ENCODE measurements at regions not wholly inside any gene's neighbourhood (a gene's known extent, or its start where the extent isn't known, plus 50 kb on each side); places are given as distances from the start of the nearest gene placed in this dataset.
A peak's percentile ranks its signal among the peaks of the same experiment; 100 is the strongest.

DNA sequence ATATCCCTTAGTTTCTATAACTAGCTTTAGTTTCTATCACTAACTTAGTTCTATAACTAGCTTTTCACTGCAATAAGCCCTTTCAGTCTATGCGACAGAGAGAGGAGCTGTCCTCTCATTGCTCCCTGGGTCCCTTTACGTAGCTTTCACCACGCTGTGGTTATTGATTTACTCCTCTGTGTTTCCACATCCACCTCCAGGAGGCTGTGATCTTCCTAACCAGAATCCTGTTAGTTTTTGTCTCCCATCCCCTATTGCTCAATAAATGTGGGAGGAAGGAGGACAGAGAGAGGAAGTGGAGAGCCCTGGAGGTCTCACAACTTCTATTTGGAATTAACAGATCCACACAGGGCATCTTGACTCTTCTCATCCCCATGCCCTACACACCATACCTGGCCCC lies 1036.1 kb downstream of the MCTP2 start:
- DNase-seq = no peak

DNA sequence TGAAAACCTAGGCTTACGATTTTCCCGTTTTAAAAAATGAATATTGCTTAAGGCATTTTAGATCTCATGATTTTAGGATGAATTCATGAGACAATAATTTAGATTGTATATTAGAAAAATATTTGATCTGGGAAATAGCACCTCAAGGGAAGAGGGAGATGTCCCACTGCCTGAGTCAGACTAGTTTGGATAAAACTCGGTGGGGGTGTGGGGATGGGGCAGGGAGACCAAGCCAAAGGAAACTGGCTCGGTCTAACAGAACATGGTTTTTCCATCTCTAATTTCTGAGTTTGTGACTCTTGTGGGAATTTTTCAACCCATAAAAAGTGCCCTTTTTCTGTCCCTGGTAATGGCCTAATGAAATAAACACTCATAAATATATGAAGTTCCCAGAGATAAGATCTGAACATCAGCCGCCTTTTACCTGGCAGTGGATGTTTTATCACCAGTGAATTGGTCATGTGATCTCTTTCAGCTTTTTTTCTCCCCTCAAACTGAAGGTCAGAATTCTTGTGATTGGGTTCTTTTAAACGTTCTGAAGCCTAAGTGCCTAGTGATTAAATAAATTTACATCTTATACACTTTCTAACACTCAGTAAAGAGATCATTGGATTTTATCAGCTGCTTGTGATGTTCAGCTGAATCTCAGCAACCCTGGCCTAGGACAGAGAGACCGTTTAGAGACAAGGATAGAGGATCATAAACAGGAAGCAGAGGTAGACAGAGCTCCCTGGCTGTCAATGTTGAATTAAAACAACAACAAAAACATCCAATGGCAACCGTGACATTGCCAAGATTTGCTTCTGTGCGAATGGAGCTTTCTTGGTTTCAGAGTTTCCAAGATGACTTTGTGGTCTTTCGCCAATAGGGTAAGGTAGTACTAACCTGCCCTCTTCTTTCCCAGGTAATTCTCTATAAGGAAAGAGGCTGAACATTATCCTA lies 1038.2 kb downstream of the MCTP2 start:
- no peak for DNase-seq

DNA sequence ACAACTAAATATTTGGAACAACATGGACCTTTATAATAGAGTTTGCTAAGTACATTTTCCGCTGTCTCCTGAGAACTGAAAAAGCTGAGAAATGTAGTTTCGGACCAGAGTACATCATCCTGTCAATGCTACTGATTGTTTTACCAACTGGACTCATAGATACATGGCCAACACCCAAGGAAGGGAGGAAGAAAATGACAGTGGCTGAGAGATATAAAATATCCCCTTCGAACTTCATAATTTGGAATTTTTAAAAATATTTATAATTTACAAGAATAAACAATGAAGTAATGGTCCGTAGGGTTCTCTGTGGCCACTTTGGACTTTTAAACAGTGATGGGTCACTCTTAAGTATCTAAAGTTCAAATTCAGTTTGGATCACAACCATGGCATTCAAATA lies 1042.7 kb downstream of the MCTP2 start:
- no peak for DNase-seq

DNA sequence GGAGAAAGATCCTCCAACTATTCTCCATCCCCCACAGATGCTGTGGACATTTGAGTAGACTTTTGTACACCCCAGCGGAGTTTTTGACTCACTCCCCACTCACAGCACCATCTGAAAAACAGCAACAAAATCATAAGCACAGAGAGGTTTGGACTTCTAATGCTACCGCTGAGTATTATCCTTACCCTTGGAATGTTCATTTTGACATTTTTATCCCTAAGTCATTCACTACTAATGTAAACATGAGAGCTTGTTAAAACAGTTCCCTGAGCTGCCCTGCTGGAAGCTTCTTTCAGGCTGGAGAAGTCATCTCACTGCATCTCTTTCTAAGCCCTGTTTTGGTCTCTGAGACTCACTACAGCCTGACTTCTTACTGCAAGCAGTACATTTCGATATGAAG lies 1045.9 kb downstream of the MCTP2 start:
- no peak for DNase-seq

DNA sequence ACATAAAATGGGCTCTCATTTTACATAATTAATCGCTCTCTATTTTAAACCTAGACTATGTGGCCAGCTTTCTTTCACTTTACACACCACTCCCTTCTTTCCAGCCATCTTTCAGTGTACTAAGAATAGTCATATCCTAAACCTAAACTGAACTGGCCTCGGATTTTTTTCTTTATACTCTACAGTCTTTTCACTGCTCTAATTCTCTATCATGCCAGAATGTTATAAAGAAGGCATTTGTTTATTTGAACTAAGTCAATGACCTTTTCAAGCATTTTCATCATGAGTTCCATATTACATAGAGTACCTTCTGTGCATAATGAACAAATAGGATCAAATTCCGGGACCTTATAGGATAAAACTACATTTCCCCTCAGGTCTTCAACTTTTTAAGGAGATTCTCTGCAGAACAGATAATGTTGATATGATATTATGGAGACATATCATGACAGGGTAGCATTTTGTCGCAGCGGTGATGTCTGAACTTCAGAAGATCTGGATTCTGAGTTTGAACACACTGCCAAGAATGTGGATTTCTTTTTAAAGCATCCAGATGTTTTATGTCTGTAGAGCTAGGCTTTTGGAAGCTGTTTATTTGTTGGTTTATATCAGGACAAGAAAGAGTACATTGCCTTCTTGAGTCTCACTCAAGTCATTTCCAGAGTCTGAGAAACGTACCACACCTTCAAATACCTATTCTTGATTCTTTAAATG lies 1047.3 kb downstream of the MCTP2 start:
- no peak for DNase-seq

DNA sequence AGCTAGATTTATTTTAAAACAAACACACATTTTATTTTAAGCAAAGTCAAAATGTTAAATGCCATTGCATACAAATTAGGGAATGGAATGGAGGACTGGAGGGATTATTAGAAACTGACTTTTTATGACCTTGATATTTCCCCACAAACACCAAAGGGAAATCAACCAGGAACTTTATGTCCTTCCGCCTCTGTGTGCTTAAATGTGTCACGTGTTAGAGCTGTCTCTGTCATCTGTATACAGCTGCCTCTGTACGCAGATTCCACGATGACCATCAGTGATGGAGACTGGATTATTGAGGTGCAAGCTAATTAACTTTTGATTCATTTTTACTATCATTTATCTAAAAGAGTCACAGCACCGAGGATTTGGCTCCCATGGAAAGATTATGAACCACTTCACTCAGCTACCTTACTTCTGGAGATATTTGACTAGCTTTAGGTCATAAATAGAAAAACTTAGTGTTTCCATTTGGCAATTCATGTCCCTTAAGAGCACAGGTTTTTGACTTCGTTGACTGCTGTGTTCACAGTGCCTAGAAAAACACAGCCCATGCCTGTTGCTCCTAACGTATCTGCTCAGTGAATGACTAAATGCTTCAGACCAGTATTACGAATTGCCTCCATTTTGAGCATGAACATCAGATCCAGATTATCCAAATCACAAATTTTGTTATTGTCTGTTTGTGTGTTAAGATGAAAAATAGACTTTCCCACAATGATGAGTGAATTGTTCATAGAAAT lies 1048.1 kb downstream of the MCTP2 start:
- DNase-seq = no peak

DNA sequence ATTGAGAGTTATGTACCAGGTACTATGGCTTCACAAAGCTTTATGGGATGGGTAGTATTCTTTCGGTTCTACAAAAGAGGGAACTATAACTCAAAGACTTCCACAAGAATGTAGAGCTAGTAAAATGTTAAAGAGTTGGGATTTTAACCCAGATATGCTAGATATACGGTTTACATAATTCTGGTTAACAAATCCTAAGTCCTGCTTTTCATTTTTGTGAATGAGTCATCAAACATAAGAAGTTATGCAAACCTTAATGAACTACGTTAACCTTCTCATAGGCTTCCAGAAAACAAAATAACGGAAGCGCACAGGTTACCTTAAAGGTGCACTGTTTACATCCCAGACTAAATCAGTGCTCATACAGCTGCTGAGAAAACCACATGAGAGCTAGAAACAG lies 1049.3 kb downstream of the MCTP2 start:
- DNase-seq = no peak

DNA sequence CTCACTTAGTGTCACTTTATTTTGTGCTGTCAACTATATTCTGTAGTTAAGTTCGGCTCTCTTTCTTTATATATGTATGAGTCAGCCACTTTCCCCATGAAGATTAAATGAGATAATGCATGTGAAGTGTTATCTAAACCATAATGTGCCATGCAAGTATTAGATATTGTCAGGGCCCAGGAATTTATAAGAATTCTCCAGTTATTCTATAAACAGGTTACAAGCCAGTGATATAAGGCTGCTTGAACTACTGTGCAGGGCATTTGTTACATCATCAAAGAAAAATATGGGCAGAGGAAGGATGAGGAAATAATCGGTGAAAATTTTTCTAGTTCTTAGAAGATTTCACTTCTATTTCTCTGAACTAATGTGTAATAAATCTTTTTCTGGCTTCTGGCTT lies 1049.0 kb upstream of the NR2F2 start:
- DNase-seq = no peak

DNA sequence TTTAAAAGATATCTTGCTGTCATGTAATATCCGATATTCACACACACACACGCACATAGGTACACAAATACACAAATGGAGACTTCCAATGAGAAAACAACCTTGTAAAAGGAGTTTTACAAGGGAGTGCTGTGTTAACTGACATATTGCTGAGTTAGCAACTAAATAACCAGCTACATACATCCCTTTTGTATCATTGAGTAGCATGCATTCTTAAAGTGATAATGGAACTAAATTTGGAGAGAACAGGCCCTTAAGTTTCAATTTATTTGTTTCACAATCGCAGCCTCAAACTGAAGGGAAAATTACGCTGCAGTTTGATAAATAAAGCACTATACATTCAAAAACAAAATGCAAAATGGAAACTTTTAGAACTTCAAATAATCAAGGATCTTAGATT lies 1046.0 kb upstream of the NR2F2 start:
- no peak for DNase-seq

DNA sequence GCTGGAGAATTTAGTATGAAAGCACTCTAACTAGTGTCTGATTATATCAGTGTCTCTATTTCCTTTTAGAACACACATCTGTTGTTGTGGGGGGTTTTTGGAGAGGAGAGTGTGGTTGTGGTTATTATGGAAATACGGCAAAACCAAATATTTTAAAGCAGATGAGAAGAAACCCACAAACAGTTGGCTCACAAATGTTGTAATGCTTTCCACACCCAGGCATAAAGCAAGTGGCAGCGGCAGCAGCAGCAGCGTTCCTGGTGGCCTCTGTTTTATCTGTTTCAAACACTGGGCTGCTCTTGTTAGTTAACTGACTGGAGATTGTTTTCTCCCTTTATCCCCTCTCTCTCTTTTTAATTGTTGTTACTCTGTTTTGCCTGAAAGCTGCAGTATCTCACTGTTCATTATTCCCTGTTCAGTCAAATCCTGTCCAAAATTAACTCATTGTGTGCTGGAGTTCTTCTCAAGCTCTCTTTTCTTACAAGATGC lies 1045.5 kb upstream of the NR2F2 start:
- DNase-seq = no peak

DNA sequence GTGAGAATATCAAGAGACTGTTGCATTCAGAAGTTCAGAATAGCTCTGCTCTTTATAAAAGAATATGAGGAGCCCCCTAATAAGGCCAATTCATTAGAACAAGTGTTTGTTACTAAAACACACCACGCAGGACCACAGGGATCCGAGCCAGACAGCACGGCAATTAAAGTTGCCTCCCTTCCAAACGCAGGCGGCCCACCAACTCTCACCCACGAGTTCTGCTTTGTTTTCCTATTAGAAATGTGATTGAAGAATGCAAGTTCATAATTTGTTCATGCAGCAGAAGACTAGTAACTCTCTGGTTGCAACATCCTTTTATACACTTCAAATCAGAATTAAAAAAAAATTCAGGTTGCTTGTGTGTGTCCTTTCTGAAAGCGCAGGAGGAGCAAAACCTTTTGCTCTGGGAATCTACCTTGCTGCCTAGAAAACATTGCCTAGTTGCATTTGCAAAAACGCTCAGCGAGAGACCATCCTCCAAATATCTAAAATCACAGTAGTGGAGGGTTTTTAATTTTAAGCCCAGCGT lies 1044.1 kb upstream of the NR2F2 start:
- DNase-seq = no peak

DNA sequence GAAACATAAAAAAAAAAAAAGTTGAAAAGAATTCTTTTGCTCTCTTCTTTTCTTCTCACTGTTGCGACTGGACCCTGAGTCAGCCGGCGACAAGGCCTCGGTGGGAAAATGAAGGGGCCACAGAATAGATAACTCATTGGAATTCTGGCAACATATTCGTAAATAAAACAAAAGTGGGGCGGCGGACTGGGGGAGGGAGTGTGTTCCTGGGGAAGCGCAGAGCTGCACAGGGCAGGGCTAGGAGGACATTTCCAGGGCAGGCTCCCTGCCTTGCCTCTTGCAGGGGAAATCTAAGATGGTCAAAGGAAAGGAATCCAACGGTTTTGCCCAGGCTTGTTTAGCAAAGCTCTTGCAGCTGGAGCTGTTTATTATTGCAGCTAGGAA lies 1042.8 kb upstream of the NR2F2 start:
- DNase-seq = no peak

DNA sequence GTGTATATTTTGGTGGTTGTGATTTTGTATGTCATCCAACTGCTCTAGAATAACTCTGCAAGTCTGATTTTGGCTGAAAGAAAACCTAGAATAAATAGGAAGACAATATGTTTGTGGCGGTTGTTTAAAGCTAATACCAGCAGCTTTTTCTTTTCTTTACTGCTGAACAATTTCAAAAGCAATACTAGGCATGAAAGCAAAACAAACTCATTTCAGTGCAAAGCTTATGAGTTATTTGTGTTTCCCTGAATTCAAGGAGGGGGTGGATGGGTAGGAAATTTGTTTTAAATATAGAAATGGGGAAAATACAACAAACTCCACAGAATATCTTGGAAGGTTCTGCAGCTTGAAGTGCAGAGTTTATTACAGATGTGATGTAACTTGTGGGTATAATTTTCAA lies 1041.9 kb upstream of the NR2F2 start:
- DNase-seq = no peak

DNA sequence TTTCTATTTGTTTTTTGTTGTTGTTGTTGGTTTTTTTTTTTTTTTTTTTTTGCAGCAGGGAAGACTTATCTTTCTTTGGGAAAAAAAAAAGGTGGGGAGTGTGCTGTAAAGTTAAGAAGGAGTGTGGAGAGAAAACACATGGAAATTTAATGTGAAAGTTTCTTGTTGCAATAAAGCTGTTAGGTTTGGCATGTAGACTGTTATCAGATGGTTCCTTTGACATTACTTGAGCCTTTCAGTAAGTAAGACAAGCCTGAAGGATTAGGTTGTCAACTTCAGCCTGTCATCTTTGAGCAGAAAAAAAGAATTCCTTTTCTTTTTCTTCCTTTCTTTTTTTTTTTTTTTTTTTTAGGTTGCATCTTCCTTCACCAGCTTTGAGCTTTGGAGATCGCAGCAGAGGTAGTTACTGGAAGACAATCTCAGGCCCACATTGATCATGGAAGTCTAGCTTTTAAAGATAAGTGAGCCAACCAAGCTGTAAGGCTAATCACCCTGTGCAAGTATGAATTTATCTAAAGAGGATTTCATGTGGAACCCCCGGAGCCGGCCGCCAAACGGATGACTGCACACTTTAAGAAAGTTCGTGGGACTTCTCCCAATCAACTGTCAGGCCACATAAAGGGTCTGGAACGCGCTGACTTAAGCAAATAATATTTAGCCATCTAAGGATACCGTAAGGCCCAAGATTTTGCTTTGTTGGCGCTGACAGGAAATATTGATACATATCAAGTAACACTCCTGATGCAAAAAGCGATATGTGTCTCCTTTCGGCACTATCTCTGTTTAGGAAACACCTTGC lies 1040.1 kb upstream of the NR2F2 start:
- DNase-seq = no peak

DNA sequence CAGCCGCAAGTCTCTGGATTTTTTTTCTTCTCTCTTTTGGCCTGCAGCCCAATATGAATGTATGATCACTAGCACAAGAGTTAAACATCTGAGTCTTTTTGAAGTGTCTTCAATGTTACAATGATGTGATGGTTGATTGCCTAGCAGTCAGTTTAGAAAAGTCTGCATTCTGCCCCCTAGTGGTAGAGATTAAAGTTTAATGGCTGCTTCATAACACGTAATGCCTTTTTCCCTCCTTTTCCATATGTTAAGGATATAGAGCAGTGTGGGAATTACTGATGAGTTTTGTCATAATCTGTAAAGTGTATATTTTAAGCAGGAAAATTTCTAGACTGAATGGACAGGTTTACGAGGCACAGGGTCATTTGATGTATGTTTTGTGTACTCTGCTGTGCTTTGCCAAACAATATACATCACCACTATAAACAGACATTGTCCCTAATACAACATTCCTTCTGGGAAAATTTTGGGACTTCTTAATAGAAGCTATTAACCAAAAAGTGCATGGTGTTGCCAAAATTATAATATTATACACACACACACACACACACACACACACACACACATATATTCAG lies 1038.5 kb upstream of the NR2F2 start:
- DNase-seq = no peak

DNA sequence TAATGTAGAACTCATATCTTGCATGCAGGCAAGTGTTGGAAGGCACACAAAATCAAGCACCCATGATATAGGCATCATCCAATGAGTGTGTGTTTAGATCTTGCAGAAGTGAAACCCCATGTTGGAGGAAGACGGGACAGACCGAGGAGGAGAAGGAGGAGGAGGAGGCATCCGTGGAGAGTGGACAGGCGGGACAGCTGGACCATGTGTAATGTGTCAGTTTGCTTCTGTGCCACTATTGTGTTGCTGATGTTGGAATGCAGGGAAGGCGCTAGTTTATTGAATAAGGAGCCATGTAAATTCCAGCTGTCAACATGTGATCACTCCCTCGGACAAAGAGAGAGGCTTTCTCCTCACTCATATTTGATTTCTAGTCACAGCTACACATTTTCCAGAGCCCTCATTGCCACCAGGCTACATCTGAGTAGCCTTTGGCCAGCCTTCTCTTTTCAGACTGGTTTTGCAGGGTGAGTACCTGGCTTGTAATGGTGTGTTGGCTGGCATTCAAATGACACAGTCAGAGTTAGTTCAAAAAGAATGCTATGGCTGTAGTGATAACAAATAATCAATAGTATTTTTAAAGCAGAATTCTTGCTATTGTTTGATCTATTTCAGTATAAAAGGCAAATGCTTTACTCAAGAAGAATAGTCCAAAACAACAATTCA lies 1037.6 kb upstream of the NR2F2 start:
- no peak for DNase-seq

DNA sequence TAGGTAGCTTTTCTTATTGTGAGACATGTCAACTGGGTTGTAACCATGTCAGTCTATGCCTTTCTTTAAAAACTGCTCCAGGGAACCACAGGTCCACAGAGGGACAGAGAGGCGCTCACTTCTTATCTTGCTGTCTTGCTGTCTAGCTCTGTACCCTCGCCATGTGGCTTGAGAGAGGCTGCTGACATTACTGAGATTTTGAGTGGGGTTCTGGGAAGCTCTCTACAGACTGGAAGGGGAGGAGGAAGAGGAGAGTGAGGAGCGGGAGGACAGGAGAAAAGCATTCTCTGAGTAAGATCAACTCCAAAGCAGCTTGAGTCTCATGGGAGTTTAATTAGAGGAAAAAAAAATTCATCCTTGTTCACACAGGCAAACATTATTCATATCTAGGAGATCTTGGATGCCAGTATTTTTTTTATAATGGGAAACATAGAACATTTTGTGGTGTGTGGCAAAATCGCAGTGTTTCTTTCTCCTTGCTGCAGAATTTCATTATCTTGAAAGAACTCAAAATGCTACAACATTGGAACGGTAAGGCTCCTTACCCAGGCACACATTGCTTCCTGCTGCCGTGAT lies 1037.0 kb upstream of the NR2F2 start:
- DNase-seq = no peak

DNA sequence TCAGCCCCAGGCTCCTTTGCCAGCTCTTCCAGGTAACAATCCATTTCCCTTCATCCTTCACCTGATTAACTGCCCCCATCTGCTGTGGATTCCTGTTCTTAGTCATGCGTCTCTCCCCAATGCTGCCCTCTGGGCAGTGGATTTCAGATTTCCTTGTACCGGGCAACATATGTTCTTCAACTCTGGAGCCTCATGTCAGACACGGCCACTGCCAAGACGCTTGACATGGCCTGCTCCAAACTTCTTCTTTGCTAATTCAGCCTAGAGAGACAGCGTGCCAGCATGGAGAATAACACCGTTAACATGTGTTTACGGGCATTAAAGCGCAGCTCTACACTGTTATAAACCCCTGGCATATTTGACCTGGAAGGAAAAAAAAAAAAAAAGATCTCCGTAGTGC lies 1035.1 kb upstream of the NR2F2 start:
- DNase-seq = no peak

DNA sequence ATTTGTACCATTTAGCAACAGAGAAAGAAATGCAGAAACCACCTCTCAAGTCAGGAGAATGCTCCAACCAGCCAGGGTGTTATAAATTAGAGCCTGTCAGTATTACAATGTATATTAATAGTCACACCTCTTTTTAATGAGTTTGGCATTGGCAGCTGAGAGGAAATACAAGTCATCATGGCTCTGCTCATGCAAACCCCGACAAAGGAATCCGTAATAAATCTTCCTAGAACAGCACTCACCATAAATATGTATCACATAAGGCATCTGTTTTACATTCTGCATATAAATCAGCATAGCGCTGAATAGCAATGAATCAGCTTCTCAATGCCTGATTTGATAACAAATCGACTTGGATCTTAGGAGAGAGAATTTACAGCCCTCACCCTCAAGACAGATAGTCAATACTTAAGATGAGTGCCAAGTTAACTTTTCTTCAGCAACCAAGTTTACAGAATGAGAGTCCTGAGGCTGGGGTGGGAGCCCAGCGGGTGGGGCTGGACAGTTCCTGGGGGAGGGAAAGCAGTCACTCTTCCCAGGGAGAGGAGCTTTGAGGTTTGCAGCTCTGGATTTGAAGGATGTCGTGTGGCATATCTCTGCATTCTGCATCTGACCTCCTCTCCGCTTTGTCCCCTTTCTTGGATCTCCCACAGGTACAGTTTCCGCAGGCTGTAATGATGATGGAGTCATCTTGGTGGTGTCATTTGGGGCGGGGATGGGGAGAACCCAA lies 1034.4 kb upstream of the NR2F2 start:
- DNase-seq = no peak

DNA sequence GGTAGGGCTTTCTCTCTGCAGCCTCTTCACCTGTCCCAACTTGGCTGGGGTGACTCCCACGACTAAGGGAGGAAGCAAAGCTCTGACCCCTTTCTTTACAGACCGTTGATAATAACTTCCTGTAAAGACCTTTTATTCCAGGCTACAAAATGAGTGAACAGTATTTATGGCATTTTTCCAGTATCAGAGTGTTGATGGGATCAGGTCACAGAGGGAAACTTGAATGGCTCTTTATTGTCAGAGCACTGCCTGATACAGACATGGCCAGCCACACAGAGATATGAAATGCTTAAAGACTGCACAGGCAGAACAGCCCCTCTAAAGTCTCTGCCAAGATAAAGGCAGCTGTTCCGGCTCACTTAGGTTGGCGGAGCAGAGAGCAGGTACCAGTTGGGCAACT lies 1033.9 kb upstream of the NR2F2 start:
- DNase-seq = peak; percentile 48

Data from NCI-H2081 treated with DMSO at 0.1 percent for 48 hours (cell line).